Loucy (cell line): ENCODE measurements at regions not wholly inside any gene's neighbourhood (a gene's known extent, or its start where the extent isn't known, plus 50 kb on each side); places are given as distances from the start of the nearest gene placed in this dataset.

Source experiments
- H2AFZ ChIP-seq: fragments of 200-600 bp; sonication (generic); 2 replicates; pipeline ENCODE4 v1.6.0; 2016; ENCODE audit warnings: antibody characterized with exemption, mild to moderate bottlenecking, low read length, moderate library complexity
- H3F3A ChIP-seq: fragments of 200-600 bp; 2 replicates; pipeline ENCODE4 v1.6.0; 2016; ENCODE audit warnings: antibody characterized with exemption, low read depth, mild to moderate bottlenecking
- H3K27me3 ChIP-seq: fragments of 200-600 bp; sonication (generic); 2 replicates; pipeline ENCODE4 v1.6.1; 2014; ENCODE audit warnings: low read length, mild to moderate bottlenecking; ENCODE audit not compliant: insufficient read depth, poor library complexity, severe bottlenecking
- H3K36me3 ChIP-seq: fragments of 200-600 bp; sonication (generic); 2 replicates; pipeline ENCODE4 v1.6.1; 2016; ENCODE audit warnings: low read length; ENCODE audit not compliant: insufficient read depth
- H3K4me1 ChIP-seq: fragments of 200-600 bp; sonication (generic); 2 replicates; pipeline ENCODE4 v1.5.1; 2014; ENCODE audit warnings: low read length, mild to moderate bottlenecking; ENCODE audit not compliant: insufficient read depth, poor library complexity, severe bottlenecking
- H3K4me2 ChIP-seq: fragments of 200-600 bp; sonication (generic); 2 replicates; pipeline ENCODE4 v1.6.0; 2014; ENCODE audit warnings: antibody characterized with exemption, low read length, low read depth, mild to moderate bottlenecking; ENCODE audit not compliant: poor library complexity, severe bottlenecking
- H3K4me3 ChIP-seq: fragments of 200-600 bp; sonication (generic); 2 replicates; pipeline ENCODE4 v1.5.1; 2014; ENCODE audit warnings: low read length, mild to moderate bottlenecking, mixed read lengths; ENCODE audit not compliant: poor library complexity, severe bottlenecking
- H3K79me2 ChIP-seq: fragments of 200-600 bp; sonication (generic); 2 replicates; pipeline ENCODE4 v1.6.1; 2014; ENCODE audit warnings: low read length; ENCODE audit not compliant: insufficient read depth
- H3K9ac ChIP-seq: fragments of 200-600 bp; sonication (generic); 2 replicates; pipeline ENCODE4 v1.6.0; 2014; ENCODE audit warnings: mild to moderate bottlenecking, low read depth, low read length, moderate library complexity; ENCODE audit not compliant: poor library complexity, severe bottlenecking
- H3K9me2 ChIP-seq: fragments of 200-600 bp; sonication (generic); replicated peaks from 2 replicates; pipeline ENCODE4 v1.6.1; 2016; ENCODE audit warnings: low read depth, low read length, mixed read lengths
- H3K9me3 ChIP-seq: fragments of 200-600 bp; sonication (generic); 2 replicates; pipeline ENCODE4 v1.6.1; 2014; ENCODE audit warnings: mild to moderate bottlenecking, antibody characterized with exemption, low read length, low read depth; ENCODE audit not compliant: insufficient read depth
- H4K20me1 ChIP-seq: fragments of 200-600 bp; sonication (generic); 2 replicates; pipeline ENCODE4 v1.6.0; 2014; ENCODE audit warnings: antibody characterized with exemption, low read length, mild to moderate bottlenecking; ENCODE audit not compliant: insufficient read depth, poor library complexity, severe bottlenecking
- EZH2phosphoT487 ChIP-seq: fragments of 200-600 bp; IDR thresholded peaks from 2 replicates; pipeline ENCODE4 v1.6.1; 2018; ENCODE audit warnings: antibody characterized with exemption, mild to moderate bottlenecking, moderate library complexity, borderline replicate concordance
- TF ChIP-seq, protein P1 (sequence below): fragments of 200-600 bp; sonication (generic); conservative IDR thresholded peaks from 2 replicates; pipeline ENCODE4 v1.5.1; 2014; ENCODE audit warnings: mild to moderate bottlenecking, antibody characterized with exemption, low read length

GRCh38 chr3:65194744-65195143, 506.9 kb upstream of the ADAMTS9 start:
- H3K36me3 ChIP-seq: no peaks in the 10 kb centered on the region
- TF ChIP-seq, protein P1, sequence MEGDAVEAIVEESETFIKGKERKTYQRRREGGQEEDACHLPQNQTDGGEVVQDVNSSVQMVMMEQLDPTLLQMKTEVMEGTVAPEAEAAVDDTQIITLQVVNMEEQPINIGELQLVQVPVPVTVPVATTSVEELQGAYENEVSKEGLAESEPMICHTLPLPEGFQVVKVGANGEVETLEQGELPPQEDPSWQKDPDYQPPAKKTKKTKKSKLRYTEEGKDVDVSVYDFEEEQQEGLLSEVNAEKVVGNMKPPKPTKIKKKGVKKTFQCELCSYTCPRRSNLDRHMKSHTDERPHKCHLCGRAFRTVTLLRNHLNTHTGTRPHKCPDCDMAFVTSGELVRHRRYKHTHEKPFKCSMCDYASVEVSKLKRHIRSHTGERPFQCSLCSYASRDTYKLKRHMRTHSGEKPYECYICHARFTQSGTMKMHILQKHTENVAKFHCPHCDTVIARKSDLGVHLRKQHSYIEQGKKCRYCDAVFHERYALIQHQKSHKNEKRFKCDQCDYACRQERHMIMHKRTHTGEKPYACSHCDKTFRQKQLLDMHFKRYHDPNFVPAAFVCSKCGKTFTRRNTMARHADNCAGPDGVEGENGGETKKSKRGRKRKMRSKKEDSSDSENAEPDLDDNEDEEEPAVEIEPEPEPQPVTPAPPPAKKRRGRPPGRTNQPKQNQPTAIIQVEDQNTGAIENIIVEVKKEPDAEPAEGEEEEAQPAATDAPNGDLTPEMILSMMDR: no peak
- no peak for TF ChIP-seq EZH2phosphoT487
- no peak overlapping the region for H2AFZ ChIP-seq
- no peak overlapping the region for H3K4me3 ChIP-seq
- H3F3A ChIP-seq: no peaks in the 10 kb centered on the region
- no peaks in the 10 kb centered on the region for H3K27me3 ChIP-seq
- H3K4me1 ChIP-seq: no peaks in the 10 kb centered on the region
- H3K9ac ChIP-seq: no peak overlapping the region
- no peaks in the 10 kb centered on the region for H4K20me1 ChIP-seq
- no peaks in the 10 kb centered on the region for H3K79me2 ChIP-seq
- H3K4me2 ChIP-seq: no peak overlapping the region
- H3K9me3 ChIP-seq: no peaks in the 10 kb centered on the region
- no peaks in the 10 kb centered on the region for H3K9me2 ChIP-seq

DNA sequence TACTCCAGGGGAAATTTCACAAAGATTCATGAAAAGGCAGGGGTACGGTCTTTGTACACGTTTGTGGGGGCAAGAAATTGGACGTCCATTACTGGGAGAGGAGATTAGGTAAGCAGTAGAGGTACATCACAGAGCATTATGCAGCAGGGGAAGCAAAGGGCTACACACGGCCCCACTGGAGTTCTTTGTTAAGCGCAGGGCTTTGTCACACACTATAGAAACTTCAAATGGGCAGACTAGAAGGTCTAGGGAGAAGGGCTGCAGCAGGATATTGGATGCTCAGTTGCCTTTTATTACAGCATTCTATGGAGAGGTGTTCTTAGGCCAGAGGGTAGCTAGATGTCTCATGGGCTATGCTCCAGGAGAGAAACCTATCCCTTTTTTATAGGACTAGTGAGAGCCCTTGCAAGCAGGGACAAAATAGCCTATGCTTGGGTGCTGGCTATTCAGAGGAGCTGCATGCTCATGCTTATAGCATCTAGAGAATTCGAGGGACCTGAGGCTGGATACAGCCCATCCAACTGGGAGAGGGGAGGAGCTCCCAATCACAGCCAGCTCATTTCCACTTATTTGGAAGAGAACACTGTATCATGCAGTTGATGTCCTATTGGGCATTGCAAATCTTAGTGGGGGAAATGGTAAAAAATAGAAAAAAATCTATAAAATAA, 506.4 kb upstream of the ADAMTS9 start:
- Histone ChIP-seq H3K9me2 (no peaks in the 10 kb centered on the region), H3K36me3 (no peaks in the 10 kb centered on the region), H3F3A (no peaks in the 10 kb centered on the region), H3K9ac (no peak overlapping the region), H4K20me1 (no peaks in the 10 kb centered on the region), H3K4me3 (no peak overlapping the region), H3K27me3 (no peaks in the 10 kb centered on the region), H2AFZ (no peak overlapping the region), H3K4me1 (no peaks in the 10 kb centered on the region), H3K79me2 (no peaks in the 10 kb centered on the region), H3K9me3 (no peaks in the 10 kb centered on the region), H3K4me2 (no peak overlapping the region)
- TF ChIP-seq, protein P1: no peak

DNA sequence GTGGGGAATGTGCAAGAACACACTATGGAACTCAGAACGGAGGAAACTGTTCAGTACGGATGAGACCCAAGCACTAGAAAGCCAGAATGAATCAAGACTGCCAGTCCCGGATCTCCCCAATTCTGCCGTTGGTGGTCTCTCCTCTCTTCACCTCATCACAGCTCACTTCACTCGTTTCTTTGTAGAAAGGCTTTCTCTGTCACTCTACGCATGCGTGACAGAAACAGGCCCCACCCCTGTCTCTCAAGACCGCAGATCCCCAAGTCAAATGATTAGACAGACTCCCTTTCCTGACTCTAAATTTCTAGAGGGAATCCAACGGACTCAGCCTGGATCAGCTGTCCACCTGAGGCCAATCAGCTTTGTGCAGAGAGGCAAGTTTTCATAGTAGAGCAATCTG, 505.7 kb upstream of the ADAMTS9 start:
- H3K4me3 ChIP-seq: no peak overlapping the region
- no peak overlapping the region for H2AFZ ChIP-seq
- H3K79me2 ChIP-seq: no peaks in the 10 kb centered on the region
- H3K9me2 ChIP-seq: no peaks in the 10 kb centered on the region
- H3K4me2 ChIP-seq: no peak overlapping the region
- H3K4me1 ChIP-seq: no peaks in the 10 kb centered on the region
- H3K9me3 ChIP-seq: no peaks in the 10 kb centered on the region
- no peaks in the 10 kb centered on the region for H3K36me3 ChIP-seq
- no peaks in the 10 kb centered on the region for H3F3A ChIP-seq
- no peaks in the 10 kb centered on the region for H4K20me1 ChIP-seq
- no peak for TF ChIP-seq EZH2phosphoT487
- TF ChIP-seq, protein P1: no peak
- H3K27me3 ChIP-seq: no peaks in the 10 kb centered on the region
- H3K9ac ChIP-seq: no peak overlapping the region
